NB4 (cell line): ENCODE measurements at regions not wholly inside any gene's neighbourhood (a gene's known extent, or its start where the extent isn't known, plus 50 kb on each side); places are given as distances from the start of the nearest gene placed in this dataset.

ENCODE experiments used
- CTCF ChIP-seq: IDR thresholded peaks from one replicate; pipeline ENCODE4 v1.5.1; 2012; ENCODE audit warnings: low read depth, low read length
- MAX ChIP-seq: IDR thresholded peaks from 2 replicates; pipeline ENCODE4 v1.6.1; 2011; ENCODE audit warnings: low read depth, low read length
- POLR2A ChIP-seq: IDR thresholded peaks from 2 replicates; pipeline ENCODE4 v1.6.1; 2011; ENCODE audit warnings: mild to moderate bottlenecking; ENCODE audit not compliant: insufficient read length; ENCODE audit errors: extremely low read depth

GRCh38 chr18:55031576-55031975, 72.3 kb upstream of the CCDC68 start:
- TF ChIP-seq CTCF (no peak), POLR2A (no peak), MAX (no peak)
